ENCODE measurements at regions not wholly inside any gene's neighbourhood (a gene's known extent, or its start where the extent isn't known, plus 50 kb on each side); places are given as distances from the start of the nearest gene placed in this dataset.

DNA sequence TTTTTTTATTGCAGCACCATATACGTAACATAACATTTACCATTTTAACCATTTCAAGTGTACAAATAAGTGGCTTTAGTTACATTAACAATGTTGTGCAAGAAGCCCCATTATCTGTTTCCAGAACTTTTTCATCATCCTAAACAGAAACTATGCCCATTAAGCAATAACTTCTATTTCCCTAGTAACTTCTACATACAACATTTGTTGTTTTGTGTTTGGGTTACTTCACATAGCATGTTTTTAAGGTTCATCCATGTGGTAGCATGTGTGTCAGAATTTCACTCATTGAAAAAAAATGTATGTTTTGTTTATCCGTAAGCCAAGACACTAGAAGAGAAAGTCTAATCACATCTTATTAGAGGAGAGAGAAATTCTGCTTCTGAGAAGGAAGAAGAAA lies 450.5 kb upstream of the PDZRN3 start:
- Mint-ChIP-seq H3K4me3 (no peak overlapping the region), H3K27ac (no peak overlapping the region), H3K27me3 (ENCODE audit: low read depth) (no peaks in the 10 kb centered on the region), H3K4me1 (peaks cover 4% of the 10 kb centered on the region), H3K36me3 (no peaks in the 10 kb centered on the region), H3K9me3 (no peaks in the 10 kb centered on the region)
- no peak for TF ChIP-seq GABPB1 (CRISPR knock-in tag; IDR thresholded peaks at IDR 0.05)
- TF ChIP-seq EMX1 (CRISPR knock-in tag; IDR thresholded peaks at IDR 0.05) = no peak
- TF ChIP-seq ZNF138 (CRISPR knock-in tag; conservative IDR thresholded peaks at IDR 0.05) = no peak
- TF ChIP-seq CREB1 (CRISPR knock-in tag; IDR thresholded peaks at IDR 0.05) = no peak
- TF ChIP-seq MXD4 (CRISPR knock-in tag; IDR thresholded peaks at IDR 0.05; ENCODE audit: borderline replicate concordance) = no peak
- CTCF ChIA-PET = no interaction called here
- POLR2A ChIA-PET = no interaction called here
- ATAC-seq (no peak), DNase-seq (ENCODE audit: low spot score) (no peak)

- TF ChIP-seq ATF1 (CRISPR knock-in tag; IDR thresholded peaks at IDR 0.05) (no peak), ZNF263 (CRISPR knock-in tag; IDR thresholded peaks at IDR 0.05; ENCODE audit: low read depth) (no peak), ETV6 (CRISPR knock-in tag; IDR thresholded peaks at IDR 0.05) (no peak)
- TF ChIP-seq, protein P1, sequence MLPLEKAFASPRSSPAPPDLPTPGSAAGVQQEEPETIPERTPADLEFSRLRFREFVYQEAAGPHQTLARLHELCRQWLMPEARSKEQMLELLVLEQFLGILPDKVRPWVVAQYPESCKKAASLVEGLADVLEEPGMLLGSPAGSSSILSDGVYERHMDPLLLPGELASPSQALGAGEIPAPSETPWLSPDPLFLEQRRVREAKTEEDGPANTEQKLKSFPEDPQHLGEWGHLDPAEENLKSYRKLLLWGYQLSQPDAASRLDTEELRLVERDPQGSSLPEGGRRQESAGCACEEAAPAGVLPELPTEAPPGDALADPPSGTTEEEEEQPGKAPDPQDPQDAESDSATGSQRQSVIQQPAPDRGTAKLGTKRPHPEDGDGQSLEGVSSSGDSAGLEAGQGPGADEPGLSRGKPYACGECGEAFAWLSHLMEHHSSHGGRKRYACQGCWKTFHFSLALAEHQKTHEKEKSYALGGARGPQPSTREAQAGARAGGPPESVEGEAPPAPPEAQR (CRISPR knock-in tag; IDR thresholded peaks at IDR 0.05) = no peak
- TF ChIP-seq, protein P2, sequence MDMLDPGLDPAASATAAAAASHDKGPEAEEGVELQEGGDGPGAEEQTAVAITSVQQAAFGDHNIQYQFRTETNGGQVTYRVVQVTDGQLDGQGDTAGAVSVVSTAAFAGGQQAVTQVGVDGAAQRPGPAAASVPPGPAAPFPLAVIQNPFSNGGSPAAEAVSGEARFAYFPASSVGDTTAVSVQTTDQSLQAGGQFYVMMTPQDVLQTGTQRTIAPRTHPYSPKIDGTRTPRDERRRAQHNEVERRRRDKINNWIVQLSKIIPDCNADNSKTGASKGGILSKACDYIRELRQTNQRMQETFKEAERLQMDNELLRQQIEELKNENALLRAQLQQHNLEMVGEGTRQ (CRISPR knock-in tag; IDR thresholded peaks at IDR 0.05) = no peak
- TF ChIP-seq, protein P3, sequence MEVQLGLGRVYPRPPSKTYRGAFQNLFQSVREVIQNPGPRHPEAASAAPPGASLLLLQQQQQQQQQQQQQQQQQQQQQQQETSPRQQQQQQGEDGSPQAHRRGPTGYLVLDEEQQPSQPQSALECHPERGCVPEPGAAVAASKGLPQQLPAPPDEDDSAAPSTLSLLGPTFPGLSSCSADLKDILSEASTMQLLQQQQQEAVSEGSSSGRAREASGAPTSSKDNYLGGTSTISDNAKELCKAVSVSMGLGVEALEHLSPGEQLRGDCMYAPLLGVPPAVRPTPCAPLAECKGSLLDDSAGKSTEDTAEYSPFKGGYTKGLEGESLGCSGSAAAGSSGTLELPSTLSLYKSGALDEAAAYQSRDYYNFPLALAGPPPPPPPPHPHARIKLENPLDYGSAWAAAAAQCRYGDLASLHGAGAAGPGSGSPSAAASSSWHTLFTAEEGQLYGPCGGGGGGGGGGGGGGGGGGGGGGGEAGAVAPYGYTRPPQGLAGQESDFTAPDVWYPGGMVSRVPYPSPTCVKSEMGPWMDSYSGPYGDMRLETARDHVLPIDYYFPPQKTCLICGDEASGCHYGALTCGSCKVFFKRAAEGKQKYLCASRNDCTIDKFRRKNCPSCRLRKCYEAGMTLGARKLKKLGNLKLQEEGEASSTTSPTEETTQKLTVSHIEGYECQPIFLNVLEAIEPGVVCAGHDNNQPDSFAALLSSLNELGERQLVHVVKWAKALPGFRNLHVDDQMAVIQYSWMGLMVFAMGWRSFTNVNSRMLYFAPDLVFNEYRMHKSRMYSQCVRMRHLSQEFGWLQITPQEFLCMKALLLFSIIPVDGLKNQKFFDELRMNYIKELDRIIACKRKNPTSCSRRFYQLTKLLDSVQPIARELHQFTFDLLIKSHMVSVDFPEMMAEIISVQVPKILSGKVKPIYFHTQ (CRISPR knock-in tag; IDR thresholded peaks at IDR 0.05) = no peak
- TF ChIP-seq, protein P4, sequence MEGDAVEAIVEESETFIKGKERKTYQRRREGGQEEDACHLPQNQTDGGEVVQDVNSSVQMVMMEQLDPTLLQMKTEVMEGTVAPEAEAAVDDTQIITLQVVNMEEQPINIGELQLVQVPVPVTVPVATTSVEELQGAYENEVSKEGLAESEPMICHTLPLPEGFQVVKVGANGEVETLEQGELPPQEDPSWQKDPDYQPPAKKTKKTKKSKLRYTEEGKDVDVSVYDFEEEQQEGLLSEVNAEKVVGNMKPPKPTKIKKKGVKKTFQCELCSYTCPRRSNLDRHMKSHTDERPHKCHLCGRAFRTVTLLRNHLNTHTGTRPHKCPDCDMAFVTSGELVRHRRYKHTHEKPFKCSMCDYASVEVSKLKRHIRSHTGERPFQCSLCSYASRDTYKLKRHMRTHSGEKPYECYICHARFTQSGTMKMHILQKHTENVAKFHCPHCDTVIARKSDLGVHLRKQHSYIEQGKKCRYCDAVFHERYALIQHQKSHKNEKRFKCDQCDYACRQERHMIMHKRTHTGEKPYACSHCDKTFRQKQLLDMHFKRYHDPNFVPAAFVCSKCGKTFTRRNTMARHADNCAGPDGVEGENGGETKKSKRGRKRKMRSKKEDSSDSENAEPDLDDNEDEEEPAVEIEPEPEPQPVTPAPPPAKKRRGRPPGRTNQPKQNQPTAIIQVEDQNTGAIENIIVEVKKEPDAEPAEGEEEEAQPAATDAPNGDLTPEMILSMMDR (IDR thresholded peaks at IDR 0.05) = no peak
- Mint-ChIP-seq H3K4me1 (no peaks in the 10 kb centered on the region), H3K27me3 (ENCODE audit: low read depth) (no peaks in the 10 kb centered on the region), H3K9me3 (no peaks in the 10 kb centered on the region), H3K36me3 (no peaks in the 10 kb centered on the region), H3K27ac (no peak overlapping the region), H3K4me3 (no peak overlapping the region)
- ATAC-seq (no peak), DNase-seq (ENCODE audit: low spot score) (no peak)
- POLR2A ChIA-PET = no interaction called here
- CTCF ChIA-PET = no interaction called here
Measured at GRCh38 chr3:74074700-74075099, 450.0 kb upstream of the PDZRN3 start.

DNA sequence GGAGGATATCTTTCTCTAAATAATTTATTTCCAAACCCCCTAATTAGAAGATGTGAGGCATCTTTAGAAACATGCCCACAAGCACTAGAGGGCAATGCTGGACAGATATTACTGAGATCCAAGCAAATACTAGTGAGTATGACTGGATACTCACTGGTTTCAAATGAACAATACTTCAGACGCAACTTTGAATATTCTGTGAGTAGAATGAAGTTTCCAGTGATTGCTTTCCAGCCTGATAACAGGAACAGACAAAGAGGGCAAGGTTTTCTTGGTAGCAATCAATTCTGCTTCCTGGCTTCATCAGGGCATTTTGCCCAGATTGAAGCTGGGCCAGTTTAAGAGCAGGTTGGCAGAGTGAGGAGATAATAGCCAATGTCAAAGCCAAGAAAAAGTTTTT lies 442.6 kb upstream of the PDZRN3 start:
- peaks cover 30% of the 10 kb centered on the region for H3K4me1 Mint-ChIP-seq
- TF ChIP-seq IRF1 (CRISPR knock-in tag; IDR thresholded peaks at IDR 0.05) (no peak), ZBTB21 (CRISPR knock-in tag; IDR thresholded peaks at IDR 0.05; ENCODE audit: borderline replicate concordance) (no peak), HMGXB4 (CRISPR knock-in tag; IDR thresholded peaks at IDR 0.05) (no peak)
- TF ChIP-seq, protein P5, sequence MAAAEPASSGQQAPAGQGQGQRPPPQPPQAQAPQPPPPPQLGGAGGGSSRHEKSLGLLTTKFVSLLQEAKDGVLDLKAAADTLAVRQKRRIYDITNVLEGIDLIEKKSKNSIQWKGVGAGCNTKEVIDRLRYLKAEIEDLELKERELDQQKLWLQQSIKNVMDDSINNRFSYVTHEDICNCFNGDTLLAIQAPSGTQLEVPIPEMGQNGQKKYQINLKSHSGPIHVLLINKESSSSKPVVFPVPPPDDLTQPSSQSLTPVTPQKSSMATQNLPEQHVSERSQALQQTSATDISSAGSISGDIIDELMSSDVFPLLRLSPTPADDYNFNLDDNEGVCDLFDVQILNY (CRISPR knock-in tag; IDR thresholded peaks at IDR 0.05) = no peak
- TF ChIP-seq, protein P6, sequence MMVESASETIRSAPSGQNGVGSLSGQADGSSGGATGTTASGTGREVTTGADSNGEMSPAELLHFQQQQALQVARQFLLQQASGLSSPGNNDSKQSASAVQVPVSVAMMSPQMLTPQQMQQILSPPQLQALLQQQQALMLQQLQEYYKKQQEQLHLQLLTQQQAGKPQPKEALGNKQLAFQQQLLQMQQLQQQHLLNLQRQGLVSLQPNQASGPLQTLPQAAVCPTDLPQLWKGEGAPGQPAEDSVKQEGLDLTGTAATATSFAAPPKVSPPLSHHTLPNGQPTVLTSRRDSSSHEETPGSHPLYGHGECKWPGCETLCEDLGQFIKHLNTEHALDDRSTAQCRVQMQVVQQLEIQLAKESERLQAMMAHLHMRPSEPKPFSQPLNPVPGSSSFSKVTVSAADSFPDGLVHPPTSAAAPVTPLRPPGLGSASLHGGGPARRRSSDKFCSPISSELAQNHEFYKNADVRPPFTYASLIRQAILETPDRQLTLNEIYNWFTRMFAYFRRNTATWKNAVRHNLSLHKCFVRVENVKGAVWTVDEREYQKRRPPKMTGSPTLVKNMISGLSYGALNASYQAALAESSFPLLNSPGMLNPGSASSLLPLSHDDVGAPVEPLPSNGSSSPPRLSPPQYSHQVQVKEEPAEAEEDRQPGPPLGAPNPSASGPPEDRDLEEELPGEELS (CRISPR knock-in tag; IDR thresholded peaks at IDR 0.05) = no peak
- TF ChIP-seq, protein P7, sequence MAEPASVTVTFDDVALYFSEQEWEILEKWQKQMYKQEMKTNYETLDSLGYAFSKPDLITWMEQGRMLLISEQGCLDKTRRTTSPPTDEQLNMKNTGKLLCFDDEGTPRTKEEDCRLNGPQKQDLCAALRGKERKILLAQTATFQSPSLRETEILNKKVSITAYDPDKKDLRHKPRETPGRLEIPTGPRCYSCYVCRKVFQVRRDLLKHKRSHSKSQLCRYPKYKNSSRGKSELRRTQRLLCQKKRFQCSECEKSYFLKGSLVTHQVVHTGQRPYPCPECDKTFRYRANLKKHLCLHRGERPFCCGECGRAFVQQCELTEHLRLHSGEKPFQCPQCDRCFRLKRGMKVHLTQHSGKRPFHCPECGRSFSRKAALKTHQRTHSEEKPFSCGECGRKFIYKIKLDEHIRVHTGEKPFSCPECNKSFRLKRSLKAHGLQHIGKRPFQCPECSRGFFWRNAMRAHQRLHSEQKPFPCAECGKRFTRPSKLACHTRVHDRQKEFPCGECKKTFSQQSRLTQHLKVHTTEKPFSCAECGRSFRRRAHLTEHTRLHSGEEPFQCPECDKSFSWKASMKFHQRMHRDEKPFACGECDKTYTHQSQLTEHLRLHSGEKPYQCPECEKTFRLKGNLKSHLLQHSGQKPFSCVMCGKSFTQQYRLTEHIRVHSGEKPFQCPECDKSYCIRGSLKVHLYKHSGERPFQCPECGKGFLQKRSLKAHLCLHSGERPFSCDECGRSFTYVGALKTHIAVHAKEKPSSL (CRISPR knock-in tag; conservative IDR thresholded peaks at IDR 0.05) = no peak
- ATAC-seq (no peak), DNase-seq (ENCODE audit: low spot score) (no peak)
- H3K4me3 Mint-ChIP-seq = no peak overlapping the region
- no peaks in the 10 kb centered on the region for H3K36me3 Mint-ChIP-seq
- H3K27ac Mint-ChIP-seq = no peak overlapping the region
- no peaks in the 10 kb centered on the region for H3K9me3 Mint-ChIP-seq
- H3K27me3 Mint-ChIP-seq (ENCODE audit: low read depth) = no peaks in the 10 kb centered on the region
- POLR2A ChIA-PET = no interaction called here
- CTCF ChIA-PET = interaction anchor here (1.0 kb wide), 1 partner anchor 10 kb away, joined by 4 read pairs; no protein-coding TSS in a partner anchor
